HepG2 (cell line): ENCODE measurements at regions not wholly inside any gene's neighbourhood (a gene's known extent, or its start where the extent isn't known, plus 50 kb on each side); places are given as distances from the start of the nearest gene placed in this dataset.

Experiments used
- DNMT3B ChIP-seq: conservative IDR thresholded peaks from 2 replicates; pipeline ENCODE4 v1.6.1; 2016; ENCODE audit warnings: missing biosample characterization, control low read depth
- JUND ChIP-seq: sonication (generic); formaldehyde crosslinking; IDR thresholded peaks from 2 replicates; pipeline ENCODE4 v1.8.0; 2022; ENCODE audit warnings: mild to moderate bottlenecking, missing genetic modification reagents
- MED8 ChIP-seq: sonication (generic); formaldehyde crosslinking; IDR thresholded peaks from 2 replicates; pipeline ENCODE4 v1.8.1; 2023; ENCODE audit warnings: mild to moderate bottlenecking, missing genetic modification reagents; ENCODE audit not compliant: insufficient replicate concordance
- RXRA ChIP-seq: sonication (generic); formaldehyde crosslinking; IDR thresholded peaks from 2 replicates; pipeline ENCODE4 v1.5.1; 2020; ENCODE audit warnings: missing genetic modification reagents
- YEATS2 ChIP-seq: sonication (generic); formaldehyde crosslinking; IDR thresholded peaks from 2 replicates; pipeline ENCODE4 v1.4.0; 2020; ENCODE audit warnings: missing genetic modification reagents, borderline replicate concordance
- ZNF10 ChIP-seq: sonication (generic); formaldehyde crosslinking; IDR thresholded peaks from 2 replicates; pipeline ENCODE4 v1.4.0; 2020; ENCODE audit warnings: mild to moderate bottlenecking, low read depth, missing genetic modification reagents, borderline replicate concordance
- ZNF224 ChIP-seq: sonication (generic); formaldehyde crosslinking; IDR thresholded peaks from 2 replicates; pipeline ENCODE4 v1.5.0; 2020; ENCODE audit warnings: mild to moderate bottlenecking, missing genetic modification reagents
- ZNF343 ChIP-seq: sonication (generic); formaldehyde crosslinking; IDR thresholded peaks from 2 replicates; pipeline ENCODE4 v1.4.0; 2020; ENCODE audit warnings: mild to moderate bottlenecking, missing genetic modification reagents
- ZNF446 ChIP-seq: sonication (generic); formaldehyde crosslinking; IDR thresholded peaks from 2 replicates; pipeline ENCODE4 v1.5.0; 2020; ENCODE audit warnings: mild to moderate bottlenecking, missing genetic modification reagents
- ZNF460 ChIP-seq: sonication (generic); formaldehyde crosslinking; IDR thresholded peaks from 2 replicates; pipeline ENCODE4 v1.5.1; 2020; ENCODE audit warnings: missing genetic modification reagents, mild to moderate bottlenecking, borderline replicate concordance
- ZNF629 ChIP-seq: sonication (generic); formaldehyde crosslinking; conservative IDR thresholded peaks from 2 replicates; pipeline ENCODE4 v1.5.0; 2020; ENCODE audit warnings: missing genetic modification reagents
- TF ChIP-seq, protein P1 (sequence below): sonication (generic); formaldehyde crosslinking; IDR thresholded peaks from 2 replicates; pipeline ENCODE4 v1.4.0; 2020; ENCODE audit warnings: missing genetic modification reagents
- TF ChIP-seq, protein P2 (sequence below): sonication (generic); formaldehyde crosslinking; IDR thresholded peaks from 2 replicates; pipeline ENCODE4 v1.4.0; 2020; ENCODE audit warnings: missing genetic modification reagents, borderline replicate concordance
- TF ChIP-seq, protein P3 (sequence below): sonication (generic); formaldehyde crosslinking; IDR thresholded peaks from 2 replicates; pipeline ENCODE4 v1.5.0; 2020; ENCODE audit warnings: mild to moderate bottlenecking, missing genetic modification reagents, borderline replicate concordance
- TF ChIP-seq, protein P4 (sequence below), 2 experiments: fragments of 450-650 bp in 1 of 2; sonication (generic) in 1 of 2; formaldehyde crosslinking; IDR thresholded peaks; 2 replicates each; pipeline versions ENCODE4 v1.5.0 to v1.8.0; 2020 to 2022; ENCODE audit warnings: mild to moderate bottlenecking in 1 of 2, missing genetic modification reagents in 1 of 2
- TF ChIP-seq, protein P5 (sequence below): sonication (generic); formaldehyde crosslinking; conservative IDR thresholded peaks from 2 replicates; pipeline ENCODE4 v1.5.0; 2020; ENCODE audit warnings: missing genetic modification reagents

DNA sequence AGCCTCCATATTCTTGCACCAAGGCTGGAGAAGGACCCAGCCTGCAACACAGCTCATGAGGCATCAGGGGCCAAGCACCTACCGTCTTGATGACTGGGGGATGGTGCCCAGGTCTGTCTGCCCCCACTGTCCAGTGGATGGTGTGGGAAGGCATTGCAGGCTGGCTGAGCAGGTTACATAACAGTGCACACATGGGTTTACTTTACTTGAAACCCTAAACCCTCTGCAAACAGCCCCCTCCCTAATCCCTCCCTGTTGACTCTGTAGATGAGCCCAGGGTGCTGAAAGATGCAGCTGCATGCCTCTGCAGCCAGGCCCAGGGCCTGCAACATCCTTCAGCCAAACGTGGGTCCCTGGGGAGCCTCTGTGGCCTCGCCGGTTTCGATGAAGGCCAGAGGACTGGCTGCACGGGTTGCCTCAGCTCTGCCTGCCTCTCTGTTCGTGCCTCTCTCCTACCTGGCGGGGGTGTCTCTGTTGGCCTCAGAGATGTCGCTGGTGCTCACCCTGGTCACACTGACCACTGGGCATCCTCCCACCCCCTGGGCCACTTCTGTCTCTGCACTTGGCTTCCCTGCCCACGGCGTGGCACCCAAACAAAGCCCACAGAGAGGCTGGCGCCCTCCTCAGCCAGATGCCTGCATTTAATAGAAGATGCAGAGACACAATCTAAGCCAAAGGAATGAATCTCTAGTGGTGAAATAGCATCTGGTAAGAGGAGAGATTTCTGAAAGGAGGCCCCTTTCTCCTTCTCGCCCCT, 95.1 kb downstream of the METRNL start (continued):
- TF ChIP-seq JUND (CRISPR knock-in tag) (0 out of 2 replicates have a peak, but pooled peaks have one; percentile 50), ZNF10 (CRISPR knock-in tag) (no peak), ZNF343 (no peak), ZNF629 (CRISPR knock-in tag) (0 out of 2 replicates have a peak, but pooled peaks have one; percentile 24), DNMT3B (CRISPR knock-in tag) (peak; percentile 74; the same call in 1 of the 2 replicates), RXRA (peak; percentile 79), YEATS2 (CRISPR knock-in tag) (peak; percentile 72; the same call in 1 of the 2 replicates), MED8 (CRISPR knock-in tag) (no peak), ZNF446 (no peak), ZNF224 (CRISPR knock-in tag) (peak; percentile 93; the same call in 1 of the 2 replicates), ZNF460 (CRISPR knock-in tag) (peak; percentile 33; the same call in 1 of the 2 replicates)
- TF ChIP-seq, protein P1, sequence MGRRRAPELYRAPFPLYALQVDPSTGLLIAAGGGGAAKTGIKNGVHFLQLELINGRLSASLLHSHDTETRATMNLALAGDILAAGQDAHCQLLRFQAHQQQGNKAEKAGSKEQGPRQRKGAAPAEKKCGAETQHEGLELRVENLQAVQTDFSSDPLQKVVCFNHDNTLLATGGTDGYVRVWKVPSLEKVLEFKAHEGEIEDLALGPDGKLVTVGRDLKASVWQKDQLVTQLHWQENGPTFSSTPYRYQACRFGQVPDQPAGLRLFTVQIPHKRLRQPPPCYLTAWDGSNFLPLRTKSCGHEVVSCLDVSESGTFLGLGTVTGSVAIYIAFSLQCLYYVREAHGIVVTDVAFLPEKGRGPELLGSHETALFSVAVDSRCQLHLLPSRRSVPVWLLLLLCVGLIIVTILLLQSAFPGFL (CRISPR knock-in tag) = no peak
- TF ChIP-seq, protein P2, sequence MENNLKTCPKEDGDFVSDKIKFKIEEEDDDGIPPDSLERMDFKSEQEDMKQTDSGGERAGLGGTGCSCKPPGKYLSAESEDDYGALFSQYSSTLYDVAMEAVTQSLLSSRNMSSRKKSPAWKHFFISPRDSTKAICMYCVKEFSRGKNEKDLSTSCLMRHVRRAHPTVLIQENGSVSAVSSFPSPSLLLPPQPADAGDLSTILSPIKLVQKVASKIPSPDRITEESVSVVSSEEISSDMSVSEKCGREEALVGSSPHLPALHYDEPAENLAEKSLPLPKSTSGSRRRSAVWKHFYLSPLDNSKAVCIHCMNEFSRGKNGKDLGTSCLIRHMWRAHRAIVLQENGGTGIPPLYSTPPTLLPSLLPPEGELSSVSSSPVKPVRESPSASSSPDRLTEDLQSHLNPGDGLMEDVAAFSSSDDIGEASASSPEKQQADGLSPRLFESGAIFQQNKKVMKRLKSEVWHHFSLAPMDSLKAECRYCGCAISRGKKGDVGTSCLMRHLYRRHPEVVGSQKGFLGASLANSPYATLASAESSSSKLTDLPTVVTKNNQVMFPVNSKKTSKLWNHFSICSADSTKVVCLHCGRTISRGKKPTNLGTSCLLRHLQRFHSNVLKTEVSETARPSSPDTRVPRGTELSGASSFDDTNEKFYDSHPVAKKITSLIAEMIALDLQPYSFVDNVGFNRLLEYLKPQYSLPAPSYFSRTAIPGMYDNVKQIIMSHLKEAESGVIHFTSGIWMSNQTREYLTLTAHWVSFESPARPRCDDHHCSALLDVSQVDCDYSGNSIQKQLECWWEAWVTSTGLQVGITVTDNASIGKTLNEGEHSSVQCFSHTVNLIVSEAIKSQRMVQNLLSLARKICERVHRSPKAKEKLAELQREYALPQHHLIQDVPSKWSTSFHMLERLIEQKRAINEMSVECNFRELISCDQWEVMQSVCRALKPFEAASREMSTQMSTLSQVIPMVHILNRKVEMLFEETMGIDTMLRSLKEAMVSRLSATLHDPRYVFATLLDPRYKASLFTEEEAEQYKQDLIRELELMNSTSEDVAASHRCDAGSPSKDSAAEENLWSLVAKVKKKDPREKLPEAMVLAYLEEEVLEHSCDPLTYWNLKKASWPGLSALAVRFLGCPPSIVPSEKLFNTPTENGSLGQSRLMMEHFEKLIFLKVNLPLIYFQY (CRISPR knock-in tag) = peak; percentile 85; the same call in 1 of the 2 replicates
- TF ChIP-seq, protein P3, sequence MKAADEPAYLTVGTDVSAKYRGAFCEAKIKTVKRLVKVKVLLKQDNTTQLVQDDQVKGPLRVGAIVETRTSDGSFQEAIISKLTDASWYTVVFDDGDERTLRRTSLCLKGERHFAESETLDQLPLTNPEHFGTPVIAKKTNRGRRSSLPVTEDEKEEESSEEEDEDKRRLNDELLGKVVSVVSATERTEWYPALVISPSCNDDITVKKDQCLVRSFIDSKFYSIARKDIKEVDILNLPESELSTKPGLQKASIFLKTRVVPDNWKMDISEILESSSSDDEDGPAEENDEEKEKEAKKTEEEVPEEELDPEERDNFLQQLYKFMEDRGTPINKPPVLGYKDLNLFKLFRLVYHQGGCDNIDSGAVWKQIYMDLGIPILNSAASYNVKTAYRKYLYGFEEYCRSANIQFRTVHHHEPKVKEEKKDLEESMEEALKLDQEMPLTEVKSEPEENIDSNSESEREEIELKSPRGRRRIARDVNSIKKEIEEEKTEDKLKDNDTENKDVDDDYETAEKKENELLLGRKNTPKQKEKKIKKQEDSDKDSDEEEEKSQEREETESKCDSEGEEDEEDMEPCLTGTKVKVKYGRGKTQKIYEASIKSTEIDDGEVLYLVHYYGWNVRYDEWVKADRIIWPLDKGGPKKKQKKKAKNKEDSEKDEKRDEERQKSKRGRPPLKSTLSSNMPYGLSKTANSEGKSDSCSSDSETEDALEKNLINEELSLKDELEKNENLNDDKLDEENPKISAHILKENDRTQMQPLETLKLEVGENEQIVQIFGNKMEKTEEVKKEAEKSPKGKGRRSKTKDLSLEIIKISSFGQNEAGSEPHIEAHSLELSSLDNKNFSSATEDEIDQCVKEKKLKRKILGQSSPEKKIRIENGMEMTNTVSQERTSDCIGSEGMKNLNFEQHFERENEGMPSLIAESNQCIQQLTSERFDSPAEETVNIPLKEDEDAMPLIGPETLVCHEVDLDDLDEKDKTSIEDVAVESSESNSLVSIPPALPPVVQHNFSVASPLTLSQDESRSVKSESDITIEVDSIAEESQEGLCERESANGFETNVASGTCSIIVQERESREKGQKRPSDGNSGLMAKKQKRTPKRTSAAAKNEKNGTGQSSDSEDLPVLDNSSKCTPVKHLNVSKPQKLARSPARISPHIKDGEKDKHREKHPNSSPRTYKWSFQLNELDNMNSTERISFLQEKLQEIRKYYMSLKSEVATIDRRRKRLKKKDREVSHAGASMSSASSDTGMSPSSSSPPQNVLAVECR (CRISPR knock-in tag) = peak; percentile 75; the same call in 1 of the 2 replicates
- TF ChIP-seq, protein P4, sequence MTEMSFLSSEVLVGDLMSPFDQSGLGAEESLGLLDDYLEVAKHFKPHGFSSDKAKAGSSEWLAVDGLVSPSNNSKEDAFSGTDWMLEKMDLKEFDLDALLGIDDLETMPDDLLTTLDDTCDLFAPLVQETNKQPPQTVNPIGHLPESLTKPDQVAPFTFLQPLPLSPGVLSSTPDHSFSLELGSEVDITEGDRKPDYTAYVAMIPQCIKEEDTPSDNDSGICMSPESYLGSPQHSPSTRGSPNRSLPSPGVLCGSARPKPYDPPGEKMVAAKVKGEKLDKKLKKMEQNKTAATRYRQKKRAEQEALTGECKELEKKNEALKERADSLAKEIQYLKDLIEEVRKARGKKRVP (CRISPR knock-in tag; IDR thresholded peaks at IDR 0.05) = peak in 1 of 2 experiments; percentile 76; a peak in 1 of 4 replicates
- TF ChIP-seq, protein P5, sequence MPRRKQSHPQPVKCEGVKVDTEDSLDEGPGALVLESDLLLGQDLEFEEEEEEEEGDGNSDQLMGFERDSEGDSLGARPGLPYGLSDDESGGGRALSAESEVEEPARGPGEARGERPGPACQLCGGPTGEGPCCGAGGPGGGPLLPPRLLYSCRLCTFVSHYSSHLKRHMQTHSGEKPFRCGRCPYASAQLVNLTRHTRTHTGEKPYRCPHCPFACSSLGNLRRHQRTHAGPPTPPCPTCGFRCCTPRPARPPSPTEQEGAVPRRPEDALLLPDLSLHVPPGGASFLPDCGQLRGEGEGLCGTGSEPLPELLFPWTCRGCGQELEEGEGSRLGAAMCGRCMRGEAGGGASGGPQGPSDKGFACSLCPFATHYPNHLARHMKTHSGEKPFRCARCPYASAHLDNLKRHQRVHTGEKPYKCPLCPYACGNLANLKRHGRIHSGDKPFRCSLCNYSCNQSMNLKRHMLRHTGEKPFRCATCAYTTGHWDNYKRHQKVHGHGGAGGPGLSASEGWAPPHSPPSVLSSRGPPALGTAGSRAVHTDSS = no peak
